Limb (tissue), 2 donors: ENCODE measurements at regions not wholly inside any gene's neighbourhood (a gene's known extent, or its start where the extent isn't known, plus 50 kb on each side); places are given as distances from the start of the nearest gene placed in this dataset.

Source experiments
- DNase-seq, 2 donors: peaks; one replicate each; pipeline ENCODE4 v3.0.0-alpha.2; 2016; ENCODE audit errors: extremely low spot score in 2 of 2

GRCh38 chr1:91575909-91576519, 75.4 kb downstream of the CDC7 start:
- DNase-seq, result no peak

GRCh38 chr1:91578320-91579109, 77.9 kb downstream of the CDC7 start:
- DNase-seq, result no peak

- DNase-seq, result no peak
Observed at GRCh38 chr1:91579658-91580228, 79.1 kb downstream of the CDC7 start.

- no peak for DNase-seq
Observed at GRCh38 chr1:91582431-91582921, 81.8 kb downstream of the CDC7 start.

GRCh38 chr1:91583326-91583755, 82.7 kb downstream of the CDC7 start:
- no peak for DNase-seq

GRCh38 chr1:91584309-91584708, 83.7 kb downstream of the CDC7 start:
- no peak for DNase-seq

- DNase-seq, result no peak
Observed at GRCh38 chr1:91584878-91585277, 84.2 kb downstream of the CDC7 start.

- DNase-seq, result no peak
Observed at GRCh38 chr1:91585502-91585901, 84.9 kb downstream of the CDC7 start.

- no peak for DNase-seq
Observed at GRCh38 chr1:91585982-91586381, 85.3 kb downstream of the CDC7 start.

GRCh38 chr1:91589437-91589836, 88.8 kb downstream of the CDC7 start:
- no peak for DNase-seq

- no peak for DNase-seq
Observed at GRCh38 chr1:91591175-91591974, 90.7 kb downstream of the CDC7 start.

GRCh38 chr1:91592716-91593477, 92.2 kb downstream of the CDC7 start:
- DNase-seq, result no peak

- no peak for DNase-seq
Observed at GRCh38 chr1:91594383-91595055, 93.9 kb downstream of the CDC7 start.

- DNase-seq, result no peak
Observed at GRCh38 chr1:91596474-91596873, 95.8 kb downstream of the CDC7 start.

GRCh38 chr1:91597215-91597614, 96.6 kb downstream of the CDC7 start:
- no peak for DNase-seq

GRCh38 chr1:91600431-91601337, 100.0 kb downstream of the CDC7 start:
- no peak for DNase-seq

- DNase-seq, result no peak
Observed at GRCh38 chr1:91601554-91602376, 101.1 kb downstream of the CDC7 start.

GRCh38 chr1:91603409-91603808, 102.8 kb downstream of the CDC7 start:
- no peak for DNase-seq

GRCh38 chr1:91604632-91605031, 104.0 kb downstream of the CDC7 start:
- peak; percentile 47 to 78 for DNase-seq
